ENCODE measurements at regions not wholly inside any gene's neighbourhood (a gene's known extent, or its start where the extent isn't known, plus 50 kb on each side); places are given as distances from the start of the nearest gene placed in this dataset.
"Not testable (repeated sequence)": the region's sequence is repeated elsewhere in the genome, so short reads cannot be mapped to it uniquely, and the experiment has no call there.

DNA sequence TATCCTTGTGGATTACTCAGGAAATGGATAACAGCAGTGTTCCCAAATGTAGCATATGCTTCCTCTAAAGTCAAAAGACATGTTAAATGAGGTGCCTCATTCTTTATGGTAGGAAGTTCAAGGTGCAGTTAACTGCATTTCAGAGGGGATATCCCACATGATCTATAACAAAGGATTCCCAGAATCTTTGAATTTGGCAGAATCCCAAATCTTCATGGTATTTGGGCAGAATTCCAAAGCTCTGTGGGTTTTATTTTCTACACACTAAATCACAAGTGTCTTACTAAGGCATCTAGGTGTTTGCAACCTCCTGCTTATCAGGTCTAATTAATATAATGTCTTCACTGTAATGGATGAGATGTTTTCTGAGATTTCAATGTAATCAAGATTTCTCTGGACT, 364.3 kb upstream of the MAN1A1 start:
- DNase-seq (ENCODE audit: low read depth in 4 of 4, low spot score in 3 of 4) = no peak

DNA sequence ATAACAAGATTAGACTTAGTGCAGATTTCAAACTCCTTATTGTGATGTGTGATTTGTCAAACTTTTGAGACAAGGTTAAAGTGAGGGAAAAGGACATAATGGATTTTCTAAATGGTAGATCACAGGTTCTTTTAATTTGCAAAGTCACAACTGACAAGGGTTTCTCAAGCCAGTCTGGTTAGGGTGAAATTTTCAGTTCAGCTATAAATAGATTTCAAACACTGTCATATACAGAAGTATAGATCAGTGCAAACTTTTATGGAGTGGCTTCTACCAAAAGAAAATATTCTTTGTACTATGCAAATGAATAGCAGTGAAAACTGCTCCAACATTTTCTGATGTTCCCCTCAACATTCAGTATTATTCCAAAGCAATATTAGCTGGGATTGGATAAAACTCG, 337.1 kb upstream of the MAN1A1 start:
- DNase-seq (ENCODE audit: low read depth in 4 of 4, low spot score in 3 of 4) = no peak

DNA sequence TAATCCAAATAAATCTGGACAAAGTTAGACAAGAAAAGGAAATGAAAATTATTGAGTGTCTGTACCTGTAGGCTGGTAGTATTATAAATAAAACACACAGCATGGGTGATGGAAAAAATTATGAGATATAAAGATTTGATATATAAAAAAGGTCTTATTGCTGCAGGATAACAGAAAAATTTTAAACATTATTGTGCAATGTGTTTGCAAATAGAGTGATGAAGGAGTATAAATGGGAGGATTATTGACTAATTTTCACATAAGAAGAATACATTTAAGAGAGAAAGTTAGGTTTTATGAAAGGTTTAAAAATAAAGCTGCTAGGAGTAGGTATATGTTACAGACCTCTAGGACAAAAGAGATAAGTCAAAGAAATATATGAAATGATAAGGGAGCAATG, 336.7 kb upstream of the MAN1A1 start:
- no peak for DNase-seq (ENCODE audit: low read depth in 4 of 4, low spot score in 3 of 4)

DNA sequence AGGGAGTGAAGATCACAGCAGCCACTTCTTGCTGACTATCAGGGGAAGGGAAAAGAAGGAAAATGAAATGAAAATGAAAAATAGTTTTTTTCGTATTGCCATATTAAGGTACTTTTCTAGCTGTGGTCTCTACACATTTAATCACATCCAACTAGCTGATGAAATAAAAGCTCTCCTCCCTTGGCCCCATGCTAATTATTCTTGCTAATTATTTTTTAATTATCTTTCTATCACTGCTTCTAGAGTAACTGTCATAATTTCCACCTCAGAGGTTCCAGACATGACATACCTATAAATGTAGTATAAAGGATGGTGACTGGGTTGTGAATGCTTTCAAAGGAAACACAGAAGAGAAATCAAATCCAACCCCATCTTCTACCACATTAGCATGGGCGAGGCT, 334.1 kb upstream of the MAN1A1 start:
- no peak for DNase-seq (ENCODE audit: low read depth in 4 of 4, low spot score in 3 of 4)

DNA sequence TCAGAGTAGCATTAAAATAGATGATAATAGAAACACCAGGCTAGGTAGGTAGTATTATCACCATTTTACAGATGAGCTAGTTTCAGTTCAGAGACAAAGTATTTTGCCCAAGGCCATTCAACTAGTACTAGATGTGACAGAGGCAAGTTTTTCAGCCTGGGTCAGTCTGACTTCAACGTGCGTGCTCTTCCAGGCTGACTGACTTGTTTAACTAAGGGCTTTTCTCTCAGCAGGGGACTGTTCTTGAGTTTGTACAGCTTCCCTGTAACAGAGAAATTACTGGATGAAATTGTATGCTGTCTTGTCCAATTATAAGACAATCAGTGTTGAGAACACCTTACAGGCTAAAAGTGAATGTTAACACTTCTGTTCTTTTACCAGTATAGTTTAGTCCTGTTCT, 333.5 kb upstream of the MAN1A1 start:
- DNase-seq (ENCODE audit: low read depth in 4 of 4, low spot score in 3 of 4) = no peak

DNA sequence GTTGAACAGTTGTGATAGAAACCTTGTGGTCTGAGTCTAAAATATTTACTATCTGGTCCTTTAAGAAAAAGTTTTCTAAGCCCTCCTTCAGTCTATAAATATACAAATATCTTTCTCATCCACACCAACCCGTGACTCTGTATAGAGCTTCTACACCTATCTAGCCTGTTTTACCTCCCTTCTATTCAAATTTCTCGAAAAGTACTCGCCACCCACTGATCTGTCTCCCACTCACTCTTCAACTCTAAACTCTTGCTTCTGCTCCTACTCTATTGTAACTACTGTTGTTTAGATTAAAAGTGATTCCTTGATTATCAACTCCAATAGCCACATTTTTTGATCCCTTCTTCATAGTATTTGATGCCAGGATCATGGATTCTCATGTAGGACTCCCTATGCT, 329.4 kb upstream of the MAN1A1 start:
- no peak for DNase-seq (ENCODE audit: low read depth in 4 of 4, low spot score in 3 of 4)

DNA sequence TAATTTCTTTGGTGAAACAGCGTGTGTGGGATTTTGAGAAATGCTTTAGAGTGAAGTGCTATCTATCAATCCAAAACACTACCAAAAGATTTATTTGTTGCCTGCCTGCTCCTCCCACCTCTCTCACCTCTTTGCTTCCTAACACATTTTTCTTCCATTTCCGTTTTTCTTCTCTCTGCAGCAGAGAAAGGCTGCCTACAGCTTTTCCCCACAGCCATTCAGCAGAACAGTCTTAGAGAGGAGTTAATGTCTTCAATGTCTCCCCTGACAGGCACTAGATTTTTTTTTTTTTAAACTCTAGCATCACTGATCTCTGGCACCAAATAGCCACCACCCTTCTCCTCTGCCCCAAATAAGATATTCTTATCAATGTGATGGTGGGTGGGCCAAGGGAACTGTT, 327.8 kb upstream of the MAN1A1 start:
- no peak for DNase-seq (ENCODE audit: low read depth in 4 of 4, low spot score in 3 of 4)

DNA sequence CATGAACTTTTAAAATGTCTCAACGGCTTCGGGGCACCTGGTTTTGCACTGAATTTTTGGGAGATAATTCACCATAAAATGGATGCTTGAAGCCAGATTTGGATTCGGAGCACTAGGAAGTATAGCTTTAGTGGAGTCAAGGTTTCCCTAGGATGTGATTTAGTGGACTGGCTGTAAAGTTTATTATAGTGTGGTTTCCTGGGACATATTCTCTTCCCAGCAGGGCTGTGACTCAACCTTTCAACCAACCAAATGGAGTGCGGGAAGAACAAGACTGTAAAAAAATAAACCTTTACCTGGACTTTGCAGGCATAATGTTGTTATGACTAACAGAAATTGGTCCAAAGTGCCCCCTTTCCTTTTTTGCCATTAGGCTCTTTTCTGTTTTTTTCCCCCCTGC, 327.4 kb upstream of the MAN1A1 start:
- DNase-seq (ENCODE audit: low read depth in 4 of 4, low spot score in 3 of 4) = no peak

DNA sequence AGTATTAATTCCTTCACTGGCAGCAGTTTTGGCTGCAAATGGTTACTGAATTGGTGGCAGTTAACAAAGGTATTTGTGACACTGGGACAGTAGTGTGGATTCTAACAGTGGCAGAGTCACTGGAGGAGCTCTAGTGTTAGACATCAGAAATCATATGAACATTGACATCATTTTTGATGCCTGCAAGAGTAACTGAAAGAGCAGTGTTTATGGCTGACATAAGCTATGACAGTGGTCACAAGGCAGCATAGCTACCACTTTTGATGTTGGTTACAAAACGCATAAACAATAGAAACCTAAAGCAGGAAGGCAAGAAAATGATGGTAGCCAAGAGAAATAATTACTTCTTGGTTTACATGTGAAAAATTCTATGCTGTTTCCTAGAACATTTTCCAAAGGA, 326.7 kb upstream of the MAN1A1 start:
- no peak for DNase-seq (ENCODE audit: low read depth in 4 of 4, low spot score in 3 of 4)

DNA sequence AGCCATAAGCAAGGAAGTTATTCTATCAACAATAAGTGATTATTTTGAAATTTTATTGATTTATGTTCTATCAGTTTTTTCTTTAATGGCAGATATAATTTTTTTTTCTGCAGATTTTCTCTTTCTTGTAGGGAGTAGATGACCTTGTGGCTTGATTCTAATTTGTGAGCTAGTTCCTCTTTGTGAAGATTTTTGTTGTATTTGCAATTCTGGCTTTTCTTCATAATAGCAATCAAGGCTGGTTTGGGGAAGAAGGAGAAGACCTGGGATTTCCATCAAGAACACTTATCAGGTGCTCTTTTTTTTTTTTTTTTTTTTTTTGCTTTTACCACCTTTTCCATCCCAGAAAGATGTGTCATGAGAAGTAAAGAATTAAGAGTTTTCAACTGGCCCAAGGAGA, 324.2 kb upstream of the MAN1A1 start:
- no peak for DNase-seq (ENCODE audit: low read depth in 4 of 4, low spot score in 3 of 4)

DNA sequence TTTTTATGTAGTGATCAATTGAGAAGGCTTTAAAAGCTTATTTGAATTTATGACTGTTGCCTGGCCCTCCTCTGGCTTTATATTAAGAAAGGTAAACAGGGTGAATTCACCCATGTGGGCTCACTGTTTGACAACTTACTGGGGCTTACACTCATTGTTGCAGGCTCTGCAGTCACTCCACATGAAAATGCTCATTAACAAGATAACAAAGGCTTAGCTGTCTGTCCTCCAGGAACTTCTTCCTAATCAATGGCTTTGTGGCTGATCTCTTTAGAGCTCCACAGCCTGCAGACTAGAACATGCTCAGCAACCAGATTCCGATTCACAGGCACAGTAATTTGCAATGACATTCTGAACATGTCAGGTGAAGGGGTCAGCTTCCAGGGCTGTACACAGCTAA, 323.2 kb upstream of the MAN1A1 start:
- no peak for DNase-seq (ENCODE audit: low read depth in 4 of 4, low spot score in 3 of 4)

DNA sequence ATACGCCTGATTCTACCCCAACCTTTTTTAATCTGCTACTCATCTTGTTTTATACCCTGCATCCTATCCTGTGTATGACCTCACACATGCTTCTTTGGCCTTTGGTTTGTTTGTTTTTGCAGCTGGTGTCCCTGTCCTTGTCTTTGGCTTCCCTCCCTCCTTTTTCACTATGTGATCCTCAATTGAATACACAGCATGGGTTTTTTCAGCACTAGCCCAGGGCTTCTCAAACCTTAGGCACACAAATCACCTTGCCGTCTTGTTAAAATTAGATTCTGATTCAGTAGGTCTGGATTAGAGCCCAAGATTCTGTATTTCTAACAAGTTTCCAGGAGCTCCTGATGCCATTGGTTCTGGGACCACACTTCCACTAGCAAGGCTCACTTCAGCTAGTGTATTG, 321.5 kb upstream of the MAN1A1 start:
- no peak for DNase-seq (ENCODE audit: low read depth in 4 of 4, low spot score in 3 of 4)

DNA sequence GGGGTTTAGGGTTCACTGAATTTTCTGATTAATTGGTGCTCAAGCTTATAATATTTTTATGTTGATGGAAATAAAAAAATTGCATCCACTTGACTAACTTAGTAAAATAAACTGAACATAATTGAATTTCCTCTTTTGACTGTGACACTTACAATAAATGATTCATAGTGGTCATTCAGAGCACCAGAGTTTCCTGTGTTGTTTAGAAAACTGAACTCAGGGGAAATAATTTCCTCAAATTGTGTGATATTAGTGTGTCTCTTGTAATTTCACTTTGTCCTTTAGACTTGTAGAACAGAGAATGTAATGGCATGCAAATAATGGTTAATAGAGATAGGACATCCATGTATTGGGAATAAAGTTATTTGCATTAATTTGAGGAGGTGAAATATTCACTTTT, 319.7 kb upstream of the MAN1A1 start:
- DNase-seq (ENCODE audit: low read depth in 4 of 4, low spot score in 3 of 4) = no peak

DNA sequence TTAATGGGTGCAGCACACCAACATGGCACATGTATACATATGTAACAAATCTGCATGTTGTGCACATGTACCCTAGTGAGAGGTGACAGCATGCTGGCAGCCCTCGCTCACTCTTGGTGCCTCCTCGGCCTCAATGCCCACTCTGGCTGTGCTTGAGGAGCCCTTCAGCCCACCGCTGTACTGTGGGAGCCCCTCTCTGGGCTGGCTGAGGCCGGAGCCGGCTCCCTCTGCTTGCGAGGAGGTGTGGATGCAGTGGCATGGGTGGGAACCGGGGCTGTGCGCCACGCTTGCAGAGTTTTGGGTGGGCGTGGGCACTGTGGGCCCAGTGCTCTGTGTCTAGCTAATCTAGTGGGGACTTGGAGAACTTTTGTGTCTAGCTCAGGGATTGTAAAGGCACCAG, 315.9 kb upstream of the MAN1A1 start:
- not testable (repeated sequence) for DNase-seq (ENCODE audit: low read depth in 4 of 4, low spot score in 3 of 4)

DNA sequence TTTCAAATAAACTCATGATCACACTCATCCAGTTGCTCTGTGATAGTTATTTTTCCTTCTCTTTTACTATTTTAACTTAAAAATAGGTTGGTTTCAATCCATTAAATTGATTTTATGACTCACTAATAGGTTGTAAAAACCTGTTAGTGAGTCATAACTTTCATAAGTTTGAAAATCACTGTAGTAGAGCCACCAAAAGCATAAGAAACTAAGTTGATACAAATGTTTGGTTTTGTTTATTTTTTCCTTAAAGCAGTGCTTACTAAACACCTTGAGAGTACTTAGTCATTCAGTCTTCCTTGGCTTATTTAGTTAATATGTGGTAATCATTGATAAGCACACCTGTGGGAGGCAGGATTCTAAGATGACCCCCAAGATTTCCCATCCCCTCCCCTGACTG, 312.1 kb upstream of the MAN1A1 start:
- DNase-seq (ENCODE audit: low read depth in 4 of 4, low spot score in 3 of 4) = no peak

DNA sequence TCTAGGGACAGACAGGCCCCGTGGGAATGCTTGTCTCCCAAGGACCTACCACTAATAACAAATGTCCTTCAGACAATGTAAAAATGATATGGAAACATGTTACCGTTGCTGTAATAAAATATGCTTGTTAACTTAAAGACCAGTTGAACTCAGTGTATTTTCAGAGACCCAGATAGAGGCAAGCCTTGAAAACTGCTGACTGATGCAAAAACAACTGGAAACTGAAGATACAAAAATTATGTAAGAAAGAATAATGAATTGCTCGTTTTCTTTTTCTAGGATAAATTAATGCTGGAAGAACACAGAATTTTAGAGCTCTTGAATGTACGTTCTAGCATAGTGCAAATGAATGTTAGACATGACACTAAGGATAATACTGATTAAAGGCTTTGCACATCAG, 311.5 kb upstream of the MAN1A1 start:
- DNase-seq (ENCODE audit: low read depth in 4 of 4, low spot score in 3 of 4) = no peak

DNA sequence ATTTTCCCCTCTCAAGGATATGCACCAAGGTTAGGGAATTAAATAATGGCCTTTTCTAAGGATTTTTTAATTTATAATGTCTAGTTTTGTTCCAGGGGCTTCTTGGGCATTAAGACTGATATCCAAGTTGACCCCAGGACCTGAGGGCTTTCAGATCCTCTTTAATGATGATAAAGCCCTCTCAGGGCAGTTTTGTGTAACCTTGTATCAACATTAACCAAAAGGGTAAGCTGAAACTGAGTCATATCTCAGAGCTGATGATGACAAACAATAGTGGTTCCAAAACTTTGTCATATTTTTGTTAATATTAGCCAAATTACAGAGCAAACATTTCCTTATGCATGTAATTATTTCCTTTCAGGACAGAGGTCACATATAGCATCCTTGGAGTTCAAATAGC, 309.4 kb upstream of the MAN1A1 start:
- no peak for DNase-seq (ENCODE audit: low read depth in 4 of 4, low spot score in 3 of 4)

DNA sequence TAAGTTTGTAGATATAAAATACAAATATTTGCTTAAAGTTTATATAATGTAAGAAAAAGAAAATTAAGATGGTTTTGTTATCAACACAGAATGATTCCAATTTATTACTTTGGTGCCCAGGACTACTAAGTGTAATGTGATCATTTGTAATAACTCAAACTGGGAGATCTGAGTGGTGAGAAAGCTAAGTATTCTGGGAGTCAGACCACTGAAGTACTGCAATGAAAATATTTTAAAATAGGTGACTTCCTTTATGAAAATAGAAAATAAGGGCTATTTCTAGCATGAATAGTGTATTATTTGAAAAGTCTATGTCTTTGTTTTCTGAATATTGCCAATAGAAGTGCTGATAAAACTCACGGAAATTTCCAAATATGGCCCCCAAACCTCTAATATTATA, 305.6 kb upstream of the MAN1A1 start:
- no peak for DNase-seq (ENCODE audit: low read depth in 4 of 4, low spot score in 3 of 4)

DNA sequence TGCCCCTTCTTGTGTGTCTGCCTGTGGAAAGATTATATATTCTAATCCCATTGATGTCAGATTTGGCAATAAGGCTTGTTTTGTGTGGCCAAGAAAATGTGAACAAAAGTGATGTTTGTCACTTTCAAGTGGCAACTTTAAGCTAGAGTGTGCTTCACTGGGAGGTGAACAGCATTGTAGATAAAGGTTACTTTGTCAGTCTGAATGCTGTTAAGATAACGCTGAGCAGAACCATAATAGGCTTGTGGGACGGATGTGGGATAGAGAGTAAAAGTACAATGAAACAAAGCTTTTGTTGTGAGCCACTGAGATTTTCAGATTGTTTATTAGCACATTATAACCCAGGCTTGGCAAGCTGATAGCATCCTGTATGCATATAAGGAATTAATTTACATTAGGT, 303.8 kb upstream of the MAN1A1 start:
- DNase-seq (ENCODE audit: low read depth in 4 of 4, low spot score in 3 of 4) = no peak

DNA sequence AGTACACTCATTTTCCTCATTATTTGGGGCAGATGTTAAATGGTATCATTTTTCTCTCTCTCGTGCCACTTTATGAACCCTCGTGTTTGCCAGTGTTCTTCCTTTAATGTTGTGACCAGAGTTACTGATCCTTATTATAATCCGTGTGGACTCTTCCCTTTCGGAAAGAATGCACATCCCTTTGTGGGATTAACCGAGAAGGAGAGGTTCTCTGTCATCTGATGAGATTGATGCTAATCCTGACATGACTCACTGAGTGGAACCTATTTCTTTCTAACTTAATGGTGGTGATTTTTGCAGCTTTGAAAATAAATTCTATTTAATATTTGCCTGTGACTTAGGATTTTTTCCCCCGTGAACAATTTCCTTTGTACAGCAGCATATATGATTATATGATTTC, 300.0 kb upstream of the MAN1A1 start:
- no peak for DNase-seq (ENCODE audit: low read depth in 4 of 4, low spot score in 3 of 4)

DNA sequence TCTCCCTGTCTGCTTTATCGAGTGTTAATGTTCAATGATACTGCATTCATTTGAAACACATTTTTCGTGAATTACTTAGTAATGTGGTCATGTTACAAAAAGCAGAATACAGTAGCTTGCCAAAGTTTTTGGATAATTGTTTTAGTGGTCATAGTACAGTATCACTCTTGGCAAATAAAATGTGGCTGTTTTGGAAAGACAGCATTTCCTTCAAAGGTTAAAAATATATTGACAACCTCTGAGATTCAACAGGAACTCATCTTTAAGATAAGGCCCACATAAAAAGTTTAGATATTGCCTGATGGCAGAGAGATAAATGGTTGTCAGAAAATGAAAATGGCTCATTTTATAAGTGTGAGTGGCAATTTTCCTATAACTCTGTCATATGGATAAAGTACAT, 297.7 kb upstream of the MAN1A1 start:
- DNase-seq (ENCODE audit: low read depth in 4 of 4, low spot score in 3 of 4) = no peak

DNA sequence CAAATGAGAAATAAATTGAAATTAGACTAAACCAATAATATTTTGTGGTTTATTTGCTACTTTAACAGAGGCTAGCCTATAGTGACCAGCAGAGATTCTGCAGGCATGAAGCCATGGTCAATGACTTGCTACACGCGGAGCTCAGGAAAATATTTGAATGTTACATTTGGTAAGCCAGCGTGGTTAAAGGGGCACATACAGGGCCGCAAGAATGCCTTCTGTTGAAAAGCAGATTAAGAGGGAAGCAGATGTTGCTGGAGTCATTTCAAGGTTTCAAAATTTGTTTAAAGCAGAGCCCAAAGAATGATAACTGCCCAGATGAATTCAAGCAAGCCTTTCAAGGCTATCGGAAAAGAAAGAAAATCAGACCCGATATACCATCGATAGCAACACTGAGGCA, 294.3 kb upstream of the MAN1A1 start:
- no peak for DNase-seq (ENCODE audit: low read depth in 4 of 4, low spot score in 3 of 4)

DNA sequence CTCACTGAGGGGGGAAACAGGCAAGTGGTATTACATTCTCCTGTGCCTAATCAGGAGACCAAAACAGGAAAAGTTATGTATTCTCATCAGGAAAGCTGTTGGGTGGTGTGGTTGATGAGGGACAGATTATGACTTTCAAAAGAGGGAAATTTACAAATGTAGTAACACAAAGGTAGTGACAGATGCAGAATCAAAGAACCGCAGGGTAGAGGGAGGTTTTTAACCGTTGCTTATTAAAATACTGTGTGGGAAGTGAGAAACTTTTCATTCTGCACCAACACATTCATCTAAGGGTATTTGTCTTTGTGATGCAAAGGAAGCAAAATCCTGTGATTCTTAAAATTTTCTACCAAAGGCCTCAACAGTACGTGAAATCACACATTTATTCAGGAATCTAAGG, 288.2 kb upstream of the MAN1A1 start:
- DNase-seq (ENCODE audit: low read depth in 4 of 4, low spot score in 3 of 4) = no peak

DNA sequence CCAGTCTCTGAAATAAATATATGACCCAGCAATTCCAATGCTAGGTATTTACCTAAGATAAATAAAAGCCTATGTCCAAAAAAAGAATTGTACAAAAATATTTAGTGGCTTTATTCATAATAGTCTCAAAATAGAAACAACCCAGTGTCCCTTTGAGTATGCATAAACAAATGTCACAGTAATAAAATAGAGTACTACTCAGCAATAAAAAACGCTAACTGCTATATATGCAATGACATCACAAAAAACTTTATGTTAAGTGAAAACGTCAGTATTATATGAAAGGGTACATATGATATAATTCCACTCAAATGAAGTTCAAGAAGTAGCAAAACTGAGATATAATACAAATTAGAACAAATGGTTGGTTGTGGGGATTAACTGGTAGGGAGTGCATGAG, 286.5 kb upstream of the MAN1A1 start:
- no peak for DNase-seq (ENCODE audit: low read depth in 4 of 4, low spot score in 3 of 4)

Measured in right renal pelvis (tissue), 4 donors.